Left colon (tissue), 2 donors: ENCODE measurements at regions not wholly inside any gene's neighbourhood (a gene's known extent, or its start where the extent isn't known, plus 50 kb on each side); places are given as distances from the start of the nearest gene placed in this dataset.
"Not testable (repeated sequence)": the region's sequence is repeated elsewhere in the genome, so short reads cannot be mapped to it uniquely, and the experiment has no call there.

Source experiments
- ATAC-seq: fragments of 200-7000 bp; cut with Tn5 transposase; one replicate; pipeline ENCODE4 v1.9.1; 2020; ENCODE audit warnings: mild to moderate bottlenecking, moderate library complexity
- DNase-seq, 2 donors: peaks; one replicate each; pipeline ENCODE4 v3.0.0-alpha.2; 2020
- intact Hi-C, 2 donors: fragments of 100-400 bp; cut with DNase I in 1 of 2; cut with micrococcal nuclease in 1 of 2; formaldehyde crosslinking; loops; one replicate each; pipeline versions ENCODE4 v1.11.2 to v1.14.0; 2022; cut with DNase I, micrococcal nuclease
- donor health status: DM: no; HTN: no; CAD: no.
- donor health status: DM: yes; HTN: yes; CAD: no.

DNA sequence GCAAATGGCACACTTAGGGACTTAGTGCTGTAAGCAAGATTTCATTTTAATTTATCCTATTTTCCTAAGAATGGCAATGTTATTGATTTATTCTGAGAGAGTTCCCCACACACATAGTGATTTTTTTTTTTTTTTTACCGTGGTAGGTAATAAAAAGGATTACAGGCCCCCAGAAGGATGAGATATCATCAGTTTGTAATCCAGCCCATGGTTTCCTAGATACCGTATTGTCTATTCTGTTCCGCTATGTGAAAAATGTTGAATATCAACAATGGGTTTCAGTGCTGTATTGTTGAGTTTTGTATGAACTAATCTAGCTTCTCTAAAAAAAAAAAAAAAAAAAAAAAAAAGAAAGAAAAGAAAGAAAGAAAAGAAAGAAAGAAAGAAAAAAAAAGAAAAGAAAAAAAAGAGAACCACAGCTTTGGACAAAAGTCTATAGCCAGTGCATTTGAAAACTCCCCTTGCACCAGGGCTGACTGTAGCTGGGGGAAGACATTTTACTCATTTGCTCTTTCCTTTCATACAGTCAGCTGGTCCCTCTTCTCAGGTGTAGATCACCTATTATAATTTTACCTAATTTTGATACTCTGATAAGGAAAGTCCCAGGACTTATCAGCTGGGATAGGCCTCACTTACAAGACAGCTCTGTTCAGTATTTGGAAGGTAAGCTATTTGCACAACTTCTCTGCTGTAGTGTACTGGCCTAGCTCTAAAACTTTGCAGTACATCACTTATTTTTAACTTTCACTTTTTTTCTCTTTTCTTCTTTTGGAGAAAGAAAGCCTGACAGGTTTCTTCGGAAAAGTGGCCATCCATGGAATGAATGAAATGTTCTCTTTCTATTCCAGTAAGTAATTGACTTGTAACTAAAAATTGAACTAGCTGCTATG, 101.4 kb upstream of the SOX2 start:
- no peak for ATAC-seq
- no peak for DNase-seq
- intact Hi-C loops: no loop called here

GRCh38 chr3:181609030-181609767, 102.5 kb upstream of the SOX2 start:
- DNase-seq (no peak), ATAC-seq (no peak)
- intact Hi-C loops: no loop called here

DNA sequence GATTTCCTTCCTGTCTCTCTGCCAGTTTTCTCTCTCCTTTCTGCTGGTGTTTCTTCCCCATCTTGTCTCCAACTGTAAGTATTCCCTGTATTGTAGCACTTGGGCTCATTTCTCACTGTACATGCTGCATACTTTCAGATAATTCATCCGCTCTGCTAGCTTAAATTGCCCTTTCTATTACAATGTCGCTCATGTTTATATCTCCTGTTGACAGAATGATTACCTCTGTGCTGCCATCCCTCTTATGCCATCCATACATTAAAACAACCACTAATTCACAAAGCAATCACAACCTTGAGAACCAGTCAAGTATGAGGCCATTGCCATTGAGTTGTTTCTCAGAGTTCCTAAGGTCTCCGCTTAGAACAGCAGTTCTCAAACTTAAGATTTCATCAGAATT, 107.5 kb upstream of the SOX2 start:
- intact Hi-C loops: no loop called here
- no peak for ATAC-seq

DNA sequence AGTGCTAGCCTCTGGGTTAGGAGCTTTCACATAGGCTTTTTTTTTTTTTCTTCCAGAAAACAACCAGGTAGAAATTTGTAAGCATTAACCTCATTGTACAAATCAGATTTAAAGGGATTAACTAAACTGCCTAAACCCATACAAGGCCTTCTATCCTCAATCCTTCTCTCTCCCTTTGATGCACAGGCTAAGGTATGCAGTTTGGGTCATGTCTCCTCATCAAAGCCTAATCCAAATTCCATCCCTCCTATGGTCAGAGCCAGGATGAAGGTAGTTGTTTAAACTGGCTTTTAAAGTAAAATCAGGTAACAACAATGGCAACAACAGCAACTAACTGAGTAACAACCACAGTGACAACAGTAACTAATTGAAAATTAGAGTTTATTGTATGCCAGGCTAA, 115.6 kb upstream of the SOX2 start:
- intact Hi-C loops: no loop called here
- no peak for ATAC-seq
- no peak for DNase-seq

More for the DNA sequence above, 107.5 kb upstream of the SOX2 start:
- no peak for DNase-seq

GRCh38 chr3:181590939-181591338, 120.8 kb upstream of the SOX2 start:
- DNase-seq, ATAC-seq, intact Hi-C loops: not testable (repeated sequence)

GRCh38 chr3:181582619-181583018, 129.1 kb upstream of the SOX2 start:
- DNase-seq (no peak), ATAC-seq (no peak)
- intact Hi-C loops: no loop called here

- ATAC-seq (no peak), DNase-seq (no peak)
- intact Hi-C loops: no loop called here
These were observed 130.1 kb upstream of the SOX2 start for GRCh38 chr3:181581656-181582055.

DNA sequence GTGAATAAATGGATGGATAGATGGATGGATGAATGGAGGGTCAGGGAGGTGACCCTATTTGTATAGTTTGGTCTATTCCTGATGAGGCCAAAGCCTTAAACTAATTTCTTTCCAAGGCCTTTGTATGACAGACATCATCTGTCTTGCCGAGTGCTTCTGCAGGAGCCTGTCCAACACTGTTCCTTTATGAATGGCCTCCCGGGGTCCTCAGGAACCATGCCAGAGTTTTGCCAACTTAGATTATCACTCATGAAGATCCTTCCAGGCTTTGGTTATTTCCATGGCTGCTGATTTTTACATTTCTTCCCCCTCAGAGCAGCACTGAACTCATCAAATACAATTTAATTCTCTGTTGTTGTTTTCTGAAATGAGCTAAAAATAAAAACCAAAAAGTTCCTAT, 133.0 kb upstream of the SOX2 start:
- intact Hi-C loops: no loop called here
- no peak for ATAC-seq

DNA sequence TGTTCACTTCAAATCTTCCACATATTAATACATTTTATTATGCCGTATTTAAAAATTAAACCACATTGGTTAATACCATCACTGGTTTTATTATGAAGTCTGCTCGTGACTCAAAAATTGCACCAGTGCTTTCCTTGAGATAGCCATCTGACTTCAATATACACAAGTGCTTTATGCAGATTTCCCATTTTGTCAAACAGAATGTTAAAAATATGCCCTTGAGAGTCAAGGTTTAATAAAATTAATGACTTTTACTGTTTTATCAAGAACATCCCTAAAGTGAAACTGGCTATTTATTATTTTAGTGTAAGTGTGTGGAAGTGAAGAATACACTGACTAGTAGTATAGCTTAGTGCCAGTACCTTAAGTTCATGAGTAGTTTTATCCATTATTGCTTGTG, 139.3 kb upstream of the SOX2 start:
- ATAC-seq (no peak), DNase-seq (no peak)
- intact Hi-C loops: no loop called here

More for the DNA sequence above, 133.0 kb upstream of the SOX2 start:
- DNase-seq: no peak

GRCh38 chr3:181570472-181570871, 141.3 kb upstream of the SOX2 start:
- intact Hi-C loops: no loop called here
- DNase-seq: no peak
- ATAC-seq: no peak

GRCh38 chr3:181569356-181569940, 142.3 kb upstream of the SOX2 start:
- ATAC-seq (no peak), DNase-seq (no peak)
- intact Hi-C loops: no loop called here

- DNase-seq (no peak), ATAC-seq (no peak)
- intact Hi-C loops: no loop called here
These were observed 143.0 kb upstream of the SOX2 start for GRCh38 chr3:181568693-181569092.

- DNase-seq (no peak), ATAC-seq (no peak)
- intact Hi-C loops: no loop called here
These were observed 143.5 kb upstream of the SOX2 start for GRCh38 chr3:181568248-181568647.

DNA sequence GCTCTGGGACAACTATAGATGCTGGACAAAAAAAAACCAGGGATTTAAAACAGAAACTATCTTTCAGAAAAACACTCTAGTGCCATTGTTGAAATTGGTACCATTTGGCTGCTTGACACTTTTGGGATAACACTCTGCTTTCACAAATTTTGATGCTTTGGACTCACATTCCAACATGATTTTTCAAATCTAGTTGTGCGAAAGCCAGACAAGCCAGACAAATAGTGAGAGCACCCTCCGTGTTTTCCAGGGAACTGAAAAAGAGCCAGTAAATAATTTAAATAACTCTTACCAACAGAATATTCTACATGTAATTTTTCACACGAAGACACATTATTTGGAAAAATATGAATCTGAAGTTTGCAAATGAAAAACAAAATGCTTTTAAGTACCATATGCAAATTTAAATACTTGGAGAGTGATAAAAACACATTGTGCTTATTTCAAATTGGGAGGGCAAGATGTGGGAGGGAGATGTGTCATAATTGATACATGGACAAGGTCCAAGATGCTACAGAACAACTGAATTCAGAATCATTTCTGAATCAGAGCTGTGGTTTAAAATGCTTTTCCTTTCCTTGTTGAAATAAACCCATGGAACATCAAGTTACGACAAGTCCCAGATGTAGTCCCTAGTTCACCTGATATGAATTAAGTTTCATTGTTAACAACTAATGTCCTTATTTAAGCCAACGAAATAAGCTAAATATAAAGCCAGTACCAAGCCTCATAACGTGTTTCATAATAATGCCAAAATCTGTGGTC, 144.2 kb upstream of the SOX2 start:
- intact Hi-C loops: no loop called here
- DNase-seq (no peak), ATAC-seq (no peak)

GRCh38 chr3:181565416-181565815, 146.3 kb upstream of the SOX2 start:
- no peak for DNase-seq
- ATAC-seq: no peak
- intact Hi-C loops: no loop called here

DNA sequence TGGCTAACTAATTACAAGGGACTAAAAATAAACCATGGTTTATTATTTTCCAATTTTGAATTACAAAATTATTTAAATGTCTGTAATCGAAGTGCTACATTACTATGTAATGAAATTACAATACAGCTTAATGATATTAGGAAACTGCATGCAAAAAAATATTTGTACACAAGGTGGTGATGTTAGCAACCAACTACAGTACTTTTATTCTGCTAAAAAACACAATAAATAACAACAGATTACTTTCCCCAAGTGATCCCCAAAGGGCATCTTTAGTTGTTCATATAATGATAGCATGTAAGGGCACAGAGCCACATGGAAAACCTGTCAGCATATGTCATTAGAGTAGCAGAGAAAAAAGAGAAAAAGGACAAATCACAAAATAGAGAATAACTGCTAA, 147.5 kb upstream of the SOX2 start:
- no peak for ATAC-seq
- intact Hi-C loops: no loop called here

DNA sequence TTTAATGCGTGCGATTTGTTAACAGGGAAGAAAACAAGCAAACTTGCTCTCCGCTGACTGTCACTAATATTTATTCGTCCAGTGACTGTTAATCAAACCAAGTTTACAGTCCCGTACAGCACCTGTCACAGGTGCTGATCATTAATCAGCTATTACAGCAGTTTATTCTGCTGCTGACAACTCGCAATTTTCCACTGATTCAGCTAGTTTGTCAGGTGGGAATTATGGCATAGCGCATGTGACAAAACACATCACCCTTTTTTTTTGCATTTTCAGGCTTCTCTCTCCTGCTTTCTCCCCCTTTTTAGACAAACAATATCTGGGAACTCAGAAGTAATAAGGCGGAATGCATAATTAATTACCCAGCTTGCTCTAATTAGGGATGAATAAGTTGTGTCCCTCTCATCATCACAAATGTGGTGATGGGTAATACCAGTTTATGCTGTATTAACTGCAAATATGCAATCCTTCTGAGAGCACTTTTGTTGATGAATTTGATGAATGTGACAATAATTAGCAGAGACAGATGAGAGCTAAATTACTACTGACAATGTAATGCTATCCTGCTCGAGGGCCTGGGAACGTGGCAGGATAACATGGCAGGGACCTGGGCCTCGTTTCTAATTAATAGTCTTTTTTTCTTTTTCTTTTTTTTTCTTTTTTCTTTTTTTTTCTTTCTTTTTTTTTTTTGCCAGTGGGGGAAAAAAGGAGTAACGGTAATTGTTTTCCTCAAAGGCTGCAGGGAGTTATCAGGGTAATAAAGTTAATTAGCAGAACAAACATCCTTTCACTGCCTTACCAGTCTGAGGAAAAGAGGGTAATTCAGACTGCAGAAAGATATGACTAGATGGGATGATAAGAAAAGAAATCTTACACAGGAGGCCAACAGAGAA, 150.3 kb upstream of the SOX2 start:
- ATAC-seq: no peak
- intact Hi-C loops: no loop called here
- DNase-seq: no peak

More for the DNA sequence above, 147.5 kb upstream of the SOX2 start:
- DNase-seq: no peak

DNA sequence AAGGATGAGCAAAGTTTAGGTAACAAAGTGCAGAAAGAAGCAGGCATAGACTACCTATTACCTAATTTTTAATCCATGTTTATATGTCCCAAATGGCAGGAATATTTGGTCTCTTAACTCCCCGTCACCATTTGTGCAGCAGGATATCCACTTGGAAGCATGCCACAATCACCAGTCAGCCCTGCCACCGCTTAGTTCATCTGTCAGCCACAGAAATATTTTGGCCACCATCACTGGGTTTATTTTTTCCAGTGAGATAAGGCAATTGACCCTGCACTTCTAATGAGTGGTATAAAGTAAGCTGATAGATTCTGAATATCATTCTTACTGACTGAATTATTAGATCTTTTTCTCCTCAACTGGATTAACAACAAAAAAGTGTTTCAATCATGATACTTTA, 152.9 kb upstream of the SOX2 start:
- no peak for ATAC-seq
- no peak for DNase-seq
- intact Hi-C loops: no loop called here
